GM13976 (cell line): ENCODE measurements at regions not wholly inside any gene's neighbourhood (a gene's known extent, or its start where the extent isn't known, plus 50 kb on each side); places are given as distances from the start of the nearest gene placed in this dataset.

ENCODE experiments used
- DNase-seq: peaks from one replicate; pipeline ENCODE4 v3.0.0; 2012; ENCODE audit warnings: low spot score
- in situ Hi-C: fragments of 300-500 bp; cut with MboI; formaldehyde crosslinking; loops from one replicate; pipeline ENCODE4 v1.12.0; 2022; ENCODE audit warnings: low sequenced_read_pairs, mixed read lengths, inconsistent platforms; ENCODE audit not compliant: unreplicated experiment
- TF ChIP-seq, protein P1 (sequence below): IDR thresholded peaks from 2 replicates; pipeline ENCODE4 v1.5.1; 2012; ENCODE audit warnings: borderline replicate concordance, mild to moderate bottlenecking; ENCODE audit not compliant: insufficient read depth; ENCODE audit errors: extremely low read depth, missing control alignments, control extremely low read depth

GRCh38 chr5:136676685-136677084, 311.3 kb upstream of the TRPC7 start:
- TF ChIP-seq, protein P1, sequence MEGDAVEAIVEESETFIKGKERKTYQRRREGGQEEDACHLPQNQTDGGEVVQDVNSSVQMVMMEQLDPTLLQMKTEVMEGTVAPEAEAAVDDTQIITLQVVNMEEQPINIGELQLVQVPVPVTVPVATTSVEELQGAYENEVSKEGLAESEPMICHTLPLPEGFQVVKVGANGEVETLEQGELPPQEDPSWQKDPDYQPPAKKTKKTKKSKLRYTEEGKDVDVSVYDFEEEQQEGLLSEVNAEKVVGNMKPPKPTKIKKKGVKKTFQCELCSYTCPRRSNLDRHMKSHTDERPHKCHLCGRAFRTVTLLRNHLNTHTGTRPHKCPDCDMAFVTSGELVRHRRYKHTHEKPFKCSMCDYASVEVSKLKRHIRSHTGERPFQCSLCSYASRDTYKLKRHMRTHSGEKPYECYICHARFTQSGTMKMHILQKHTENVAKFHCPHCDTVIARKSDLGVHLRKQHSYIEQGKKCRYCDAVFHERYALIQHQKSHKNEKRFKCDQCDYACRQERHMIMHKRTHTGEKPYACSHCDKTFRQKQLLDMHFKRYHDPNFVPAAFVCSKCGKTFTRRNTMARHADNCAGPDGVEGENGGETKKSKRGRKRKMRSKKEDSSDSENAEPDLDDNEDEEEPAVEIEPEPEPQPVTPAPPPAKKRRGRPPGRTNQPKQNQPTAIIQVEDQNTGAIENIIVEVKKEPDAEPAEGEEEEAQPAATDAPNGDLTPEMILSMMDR: no peak
- no peak for DNase-seq
- in situ Hi-C loops: no loop called here

GRCh38 chr5:136675769-136676168, 310.4 kb upstream of the TRPC7 start:
- in situ Hi-C loops: no loop called here
- no peak for DNase-seq
- TF ChIP-seq, protein P1: no peak

GRCh38 chr5:136674178-136674577, 308.8 kb upstream of the TRPC7 start:
- TF ChIP-seq, protein P1: no peak
- in situ Hi-C loops: no loop called here
- DNase-seq: no peak

- DNase-seq: no peak
- in situ Hi-C loops: no loop called here
- TF ChIP-seq, protein P1: no peak
These were observed 302.4 kb upstream of the TRPC7 start for GRCh38 chr5:136667789-136668188.

DNA sequence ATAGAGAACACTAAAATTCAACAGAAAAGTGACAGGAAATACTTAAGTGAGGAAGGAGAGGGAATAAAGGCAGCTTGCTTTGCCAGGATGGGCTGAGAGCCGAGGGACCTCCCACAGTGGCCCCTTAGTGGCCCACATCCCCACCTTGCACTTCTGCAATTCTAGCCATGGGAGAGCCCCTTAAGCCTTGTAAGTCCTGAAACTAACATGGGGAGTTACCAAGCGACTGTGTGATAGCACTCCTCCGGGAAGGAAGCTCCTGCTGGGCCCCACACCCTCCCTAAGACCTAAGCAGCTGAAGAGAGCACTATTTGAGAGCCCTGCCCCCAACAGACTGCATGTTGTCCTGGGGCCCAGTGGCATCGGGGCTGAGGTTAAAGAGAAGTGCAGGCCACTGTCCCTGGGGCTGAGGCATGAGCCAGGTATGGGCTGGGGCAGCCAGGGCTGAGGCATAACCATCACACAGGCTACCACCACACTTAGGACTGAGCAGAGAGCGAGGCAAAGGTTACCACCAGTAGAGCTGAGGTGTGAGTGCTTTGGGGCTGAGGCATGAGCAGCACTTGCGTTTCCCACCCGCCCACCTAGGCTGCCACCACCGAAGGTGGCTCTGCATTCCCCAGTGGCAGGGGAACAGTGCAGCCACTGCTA, 301.8 kb upstream of the TRPC7 start:
- peak; percentile 8 for DNase-seq
- in situ Hi-C loops: no loop called here
- TF ChIP-seq, protein P1: no peak

DNA sequence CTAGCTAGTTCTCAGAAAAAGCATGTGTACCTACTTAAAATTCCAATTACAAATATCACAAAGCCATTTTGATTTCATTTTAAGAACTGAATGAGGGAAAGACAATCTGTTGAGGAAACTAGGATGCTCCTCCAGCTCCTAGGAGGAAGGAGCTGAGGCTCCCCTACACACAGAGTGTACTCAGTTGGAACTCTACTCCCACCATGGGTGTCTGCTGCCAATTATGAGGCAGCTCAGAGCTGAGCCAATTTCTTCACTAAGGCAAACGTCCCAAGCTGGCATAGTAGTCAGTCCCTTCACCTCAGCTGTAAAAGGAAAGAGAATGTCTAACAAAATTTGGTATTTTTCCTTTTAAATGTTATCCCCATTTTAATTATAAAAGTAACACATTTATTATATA, 300.0 kb upstream of the TRPC7 start:
- DNase-seq: no peak
- TF ChIP-seq, protein P1: no peak
- in situ Hi-C loops: no loop called here
